ENCODE measurements at regions not wholly inside any gene's neighbourhood (a gene's known extent, or its start where the extent isn't known, plus 50 kb on each side); places are given as distances from the start of the nearest gene placed in this dataset.
"Not testable (repeated sequence)": the region's sequence is repeated elsewhere in the genome, so short reads cannot be mapped to it uniquely, and the experiment has no call there.

DNA sequence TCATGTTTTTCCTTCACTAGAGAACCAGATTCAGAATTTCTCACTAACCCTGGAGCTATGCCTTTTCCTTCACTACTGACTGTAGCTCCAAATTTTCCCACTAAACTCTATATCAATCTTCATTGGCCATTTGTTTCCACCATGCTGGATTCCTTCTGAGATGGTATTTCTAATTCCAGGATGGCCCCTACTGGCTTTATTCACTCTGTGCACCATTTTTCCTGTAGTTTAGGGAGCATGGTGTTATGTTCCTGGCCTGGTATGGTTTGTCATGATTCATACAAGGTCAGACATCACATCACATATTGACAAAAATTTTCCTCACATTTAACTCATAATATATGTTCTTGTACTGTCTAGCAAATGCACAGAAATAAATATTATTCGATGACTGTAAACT is 229.2 kb upstream of the TFPI start:
- no peak for DNase-seq (ENCODE audit: low read depth)

DNA sequence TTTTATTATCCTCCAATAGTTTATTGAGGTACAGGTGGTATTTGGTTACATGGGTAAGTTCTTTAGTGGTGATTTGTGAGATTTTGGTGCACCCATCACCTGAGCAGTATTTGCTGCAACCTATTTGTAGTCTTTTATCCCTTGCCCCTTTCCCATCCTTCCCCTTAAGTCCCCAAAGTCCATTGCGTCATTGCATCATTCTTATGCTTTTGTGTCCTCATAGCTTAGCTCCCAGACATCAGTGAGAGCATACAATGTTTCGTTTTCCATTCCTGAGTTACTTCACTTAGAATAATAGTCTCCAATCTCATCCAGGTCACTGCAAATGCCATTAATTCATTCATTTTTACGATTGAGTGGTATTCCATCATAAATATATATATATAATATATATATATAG is 229.9 kb upstream of the TFPI start:
- not testable (repeated sequence) for DNase-seq (ENCODE audit: low read depth)

DNA sequence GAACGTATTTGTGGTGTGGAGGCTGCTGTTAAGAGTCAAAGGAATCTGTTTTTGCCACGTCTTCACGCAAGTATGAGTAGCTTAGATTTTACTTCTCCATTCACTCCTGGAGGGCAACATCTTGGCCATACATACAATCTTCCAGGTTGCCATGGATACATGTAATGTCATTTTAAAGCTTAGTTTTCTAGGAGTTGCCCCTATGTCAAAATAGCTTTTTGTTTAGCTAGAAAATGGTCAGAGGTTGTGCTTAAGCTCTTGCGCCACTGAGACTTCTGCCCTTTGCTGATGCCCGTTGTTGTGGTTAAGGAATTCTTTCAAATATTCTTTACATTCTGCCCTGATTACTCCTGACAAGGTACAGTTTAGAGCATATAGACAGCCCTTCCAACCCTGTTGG is 245.4 kb upstream of the TFPI start:
- DNase-seq (ENCODE audit: low read depth): no peak

DNA sequence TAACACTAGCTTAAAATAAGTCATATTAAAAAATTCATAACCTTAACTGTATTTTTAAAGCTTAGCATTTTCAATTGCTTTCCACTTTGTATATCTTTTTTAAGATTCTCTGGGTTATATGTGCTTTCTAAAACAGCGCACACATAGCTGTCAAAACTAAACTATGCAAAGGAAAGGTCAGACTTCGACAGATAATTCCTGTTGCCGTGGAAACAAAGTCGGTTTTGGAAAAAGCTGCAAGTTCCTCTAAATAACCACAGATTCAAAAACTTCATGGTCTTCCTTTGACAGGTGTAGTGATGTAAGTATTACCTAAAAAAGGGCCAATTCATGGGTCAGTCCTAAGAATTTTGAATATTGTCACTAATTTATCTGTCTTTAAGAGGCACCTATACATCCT is 249.6 kb upstream of the TFPI start:
- DNase-seq (ENCODE audit: low read depth): no peak

DNA sequence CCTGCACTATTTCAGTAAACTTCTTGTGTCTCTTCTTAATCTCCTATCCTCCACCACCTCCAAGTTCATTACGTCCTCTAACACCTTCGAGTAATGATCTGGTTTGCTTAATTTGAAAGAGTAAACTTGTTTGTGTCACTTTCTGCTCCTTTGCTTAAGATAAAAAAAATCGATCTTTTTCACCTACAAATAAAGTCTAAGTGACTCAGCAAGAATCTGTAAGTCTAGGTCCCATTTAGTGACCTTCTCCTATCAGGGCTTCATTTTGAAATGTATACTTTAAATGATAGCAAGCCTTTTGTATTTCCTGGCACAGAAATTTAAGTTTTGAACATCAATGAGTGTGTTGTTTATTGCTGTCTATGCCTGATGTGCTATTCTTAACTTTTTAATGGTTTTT is 260.9 kb upstream of the TFPI start:
- DNase-seq (ENCODE audit: low read depth): no peak

DNA sequence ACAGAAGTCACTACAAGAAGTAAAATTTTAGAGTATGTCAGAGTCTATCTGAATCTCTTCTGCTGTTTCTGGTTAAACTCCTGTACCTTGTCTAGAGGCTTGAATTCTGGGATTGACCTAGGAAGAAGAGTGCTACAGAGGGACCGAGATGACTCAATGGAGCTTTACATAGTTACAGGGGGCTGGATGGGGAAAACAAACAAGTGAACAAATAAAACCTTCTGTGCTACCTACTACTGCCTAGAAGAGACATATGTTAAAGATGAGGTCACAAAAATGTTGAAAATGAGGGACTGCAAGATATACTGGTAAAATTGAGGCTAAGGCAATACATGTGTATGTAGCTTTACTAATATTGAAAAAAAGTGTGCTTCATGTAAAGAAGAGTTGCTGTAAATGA is 265.4 kb upstream of the TFPI start:
- DNase-seq (ENCODE audit: low read depth): no peak

DNA sequence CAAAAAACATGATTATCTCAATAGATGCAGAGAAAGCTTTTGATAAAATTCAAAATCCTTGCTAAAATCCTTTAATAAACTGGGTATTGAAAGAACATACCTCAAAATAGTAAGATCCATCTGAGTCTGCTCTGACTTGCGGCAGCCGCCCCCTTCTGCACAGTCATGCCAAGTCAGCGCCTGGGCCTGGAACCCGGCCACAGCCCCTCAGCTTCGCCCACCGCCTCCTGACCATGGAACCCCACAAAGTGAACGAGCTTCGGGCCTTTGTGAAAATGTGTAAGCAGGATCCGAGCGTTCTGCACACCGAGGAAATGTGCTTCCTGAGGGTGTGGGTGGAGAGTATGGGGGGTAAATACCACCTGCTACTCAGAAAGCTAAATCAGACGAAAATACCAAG is 270.9 kb upstream of the TFPI start:
- DNase-seq (ENCODE audit: low read depth): no peak

DNA sequence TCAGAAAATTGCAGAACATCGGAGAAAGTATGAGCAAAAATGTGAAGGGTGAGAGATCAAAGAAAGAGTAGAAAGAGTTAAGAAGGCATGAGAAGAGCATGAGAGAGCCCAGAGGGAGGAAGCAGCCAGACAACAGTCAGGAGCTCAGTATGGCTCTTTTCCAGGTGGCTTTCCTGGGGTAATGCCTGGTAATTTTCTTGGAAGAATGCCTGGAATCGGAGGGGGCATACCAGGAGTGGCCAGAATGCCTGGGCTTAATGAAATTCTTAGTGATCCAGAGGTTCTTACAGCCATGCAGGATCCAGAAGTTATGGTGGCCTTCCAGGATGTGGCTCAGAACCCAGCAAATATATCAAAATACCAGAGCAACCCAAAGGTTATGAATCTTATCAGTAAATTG is 271.8 kb upstream of the TFPI start:
- DNase-seq (ENCODE audit: low read depth): peak; percentile 60

DNA sequence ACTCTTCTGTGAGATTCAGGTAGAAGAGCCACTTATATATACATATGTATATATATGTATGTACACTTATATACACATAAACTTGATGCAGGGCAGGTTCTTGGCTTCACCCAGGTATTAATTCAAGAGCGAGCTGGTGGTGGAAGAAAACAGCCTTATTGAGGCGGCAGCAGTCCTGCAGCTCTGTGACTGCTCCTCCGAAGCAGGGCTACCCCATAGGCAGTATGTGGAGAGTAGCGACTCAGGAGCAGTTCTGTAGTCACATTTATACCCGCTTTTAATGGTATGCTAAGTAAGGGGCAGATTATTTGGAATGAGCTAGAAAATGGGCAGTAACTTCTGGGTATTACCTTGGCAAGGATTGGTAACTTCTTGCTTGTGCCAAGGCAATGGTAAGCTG is 280.6 kb upstream of the TFPI start:
- no peak for DNase-seq (ENCODE audit: low read depth)

DNA sequence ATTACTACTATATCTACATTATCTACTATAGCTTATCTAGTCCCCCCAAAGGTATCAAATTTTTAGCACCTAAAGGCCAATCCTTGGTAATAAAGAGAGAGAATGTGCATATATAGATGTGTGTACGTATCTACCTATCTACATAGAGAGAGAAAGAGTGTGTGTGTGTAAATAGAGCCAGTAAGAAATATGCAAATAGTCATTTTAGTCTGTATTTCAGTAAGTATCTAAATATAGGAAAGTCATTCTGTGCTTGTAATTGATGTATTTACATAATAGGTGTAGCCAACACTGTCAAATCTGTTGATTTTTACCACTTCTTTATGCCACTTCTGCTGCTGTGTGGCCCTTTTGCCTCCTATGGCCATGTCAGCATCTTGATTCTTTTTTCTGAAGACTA is 284.5 kb upstream of the TFPI start:
- no peak for DNase-seq (ENCODE audit: low read depth)

DNA sequence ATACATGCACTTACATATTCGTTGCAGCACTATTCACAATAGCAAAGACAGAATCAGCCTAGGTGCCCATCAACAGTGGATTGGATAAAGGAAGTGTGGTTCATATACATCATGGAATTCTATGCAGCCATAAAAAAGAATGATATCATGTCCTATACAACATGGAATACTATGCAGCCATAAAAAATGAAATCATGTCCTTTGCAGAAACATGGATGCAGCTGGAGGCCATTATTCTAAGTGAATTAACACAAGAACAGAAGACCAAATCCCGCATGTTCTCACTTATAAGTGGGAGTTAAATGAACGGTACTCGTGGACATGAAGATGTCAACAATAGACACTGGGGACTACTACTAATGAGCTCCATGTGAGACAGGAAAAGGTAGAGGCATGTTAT is 288.1 kb upstream of the TFPI start:
- no peak for DNase-seq (ENCODE audit: low read depth)

DNA sequence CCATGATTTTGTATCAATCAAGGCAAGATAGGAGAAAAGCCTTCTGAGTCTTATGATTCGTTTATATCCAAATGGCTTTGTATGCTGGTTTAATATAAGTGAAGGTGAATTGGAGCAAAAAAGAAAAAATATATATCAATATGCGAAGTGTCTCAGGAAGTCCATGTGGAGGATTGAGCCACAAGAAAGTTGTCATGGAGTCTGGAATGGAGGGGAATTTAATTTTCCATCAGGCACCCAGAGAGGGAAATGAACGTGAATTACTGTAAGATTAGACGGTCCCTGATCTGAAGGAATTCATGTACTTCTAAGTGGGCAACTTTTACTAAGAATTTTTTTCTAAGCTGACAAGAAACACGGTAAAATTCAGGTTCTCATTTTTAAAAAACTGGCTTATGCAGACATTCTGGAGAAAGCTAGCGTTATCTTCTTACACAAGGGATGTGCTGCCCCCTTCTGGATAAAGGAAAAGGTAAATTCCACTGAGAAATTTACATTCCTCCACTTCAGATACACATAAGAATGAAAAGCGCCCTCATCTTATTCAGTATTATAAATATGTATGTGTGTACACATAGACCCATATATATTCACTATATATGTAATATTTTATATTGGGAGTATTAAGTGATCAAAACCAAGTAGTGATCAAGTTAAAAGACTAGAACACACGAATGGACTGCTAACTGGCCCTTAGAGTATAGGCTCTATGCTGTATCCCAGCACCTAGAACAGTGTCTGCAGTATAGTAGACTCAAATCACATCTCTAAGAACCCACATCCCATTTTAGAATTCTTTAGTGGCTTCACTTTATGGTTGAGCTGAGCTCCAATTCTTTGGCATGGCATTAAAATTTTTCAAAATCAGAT is 289.0 kb upstream of the TFPI start:
- DNase-seq (ENCODE audit: low read depth): peak; percentile 35

DNA sequence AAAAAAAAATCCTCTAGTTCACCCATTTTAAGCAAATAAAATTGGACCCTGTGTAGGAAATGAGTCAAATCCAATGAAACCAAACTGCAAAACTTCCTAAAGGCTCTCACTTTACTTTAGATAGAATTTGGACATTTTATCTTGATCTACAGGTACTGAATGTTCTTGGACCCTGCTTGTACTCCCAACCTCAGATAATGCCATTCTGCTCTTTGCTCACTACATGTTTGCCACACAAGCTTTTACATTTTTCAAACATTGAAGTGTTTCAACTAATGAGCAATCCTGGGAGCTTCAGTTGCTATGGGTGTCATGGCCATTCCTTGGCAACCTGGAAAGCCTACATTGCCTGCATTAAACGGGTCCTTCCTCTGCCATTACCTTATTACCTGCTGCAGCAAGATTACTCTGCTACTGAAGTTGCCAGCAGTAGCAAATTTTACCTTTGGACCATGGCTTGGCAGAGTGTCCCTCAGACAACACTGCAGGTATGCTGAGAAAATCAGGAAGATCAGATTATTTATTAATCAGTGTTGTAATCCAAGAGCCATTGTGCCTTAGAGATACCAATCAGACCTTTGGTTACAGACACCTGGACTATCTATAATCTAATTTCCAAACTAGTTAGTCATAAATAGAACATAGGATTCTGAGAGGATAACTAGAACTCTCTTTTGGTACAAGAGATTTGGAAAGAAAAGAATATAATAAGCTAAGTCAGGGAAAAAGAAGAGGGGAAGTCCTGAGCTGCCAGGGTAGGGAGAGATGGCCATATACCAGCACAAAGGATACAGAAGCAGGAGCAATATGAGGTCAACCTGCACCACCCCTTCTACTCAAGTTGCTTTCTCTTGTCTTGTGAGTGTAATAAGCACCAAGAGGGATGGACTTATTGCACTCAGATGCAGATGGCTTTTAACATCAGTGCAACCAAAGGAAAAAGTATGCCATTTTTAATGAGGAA is 293.3 kb upstream of the TFPI start:
- DNase-seq (ENCODE audit: low read depth): no peak

DNA sequence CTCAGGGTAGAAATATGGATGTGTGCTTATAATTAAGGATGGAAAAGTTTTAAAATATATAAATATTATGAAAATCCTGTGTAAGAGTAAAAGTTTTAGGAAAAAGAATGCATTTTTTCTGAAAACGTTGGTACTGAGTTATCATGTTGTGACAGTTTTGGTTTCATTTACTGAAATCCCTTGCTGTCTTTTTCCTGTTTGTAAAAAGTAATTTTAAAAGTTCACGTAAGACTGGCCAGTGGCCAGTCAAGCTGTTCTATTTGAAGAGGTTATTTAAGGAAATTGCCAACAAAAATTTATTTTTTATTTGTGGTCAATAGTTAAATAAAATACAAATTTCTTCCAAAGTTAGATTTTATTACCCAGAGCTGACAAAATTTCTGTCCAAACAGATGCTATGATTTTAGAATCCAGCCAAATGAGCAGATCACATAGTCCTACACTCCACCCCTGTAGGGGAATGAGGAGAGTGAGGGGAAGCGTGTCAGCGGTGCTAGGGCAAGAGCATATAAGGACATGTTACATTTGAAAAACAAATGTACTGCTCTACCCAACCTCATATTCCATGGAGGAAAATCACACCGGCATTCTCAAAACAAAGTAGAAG is 297.8 kb upstream of the TFPI start:
- no peak for DNase-seq (ENCODE audit: low read depth)

DNA sequence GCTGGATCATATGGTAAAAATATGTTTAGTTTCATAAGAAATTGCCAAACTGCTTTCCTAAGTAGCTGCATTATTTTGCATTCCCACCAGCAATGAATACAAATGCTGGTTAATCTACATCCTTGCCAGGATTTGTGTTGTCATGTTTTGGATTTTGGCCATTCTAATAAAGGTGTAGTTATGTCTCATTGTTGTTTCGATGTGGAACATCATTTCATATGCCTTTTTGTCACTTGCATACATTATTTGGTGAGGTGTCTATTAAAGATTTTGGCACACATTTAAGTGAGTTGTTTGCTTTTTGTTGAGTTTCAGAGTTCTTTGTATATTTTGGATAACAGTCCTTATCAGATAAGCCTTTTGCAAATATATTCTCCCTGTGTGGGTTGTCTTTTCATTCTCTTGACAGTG is 299.2 kb upstream of the TFPI start:
- DNase-seq (ENCODE audit: low read depth): no peak

DNA sequence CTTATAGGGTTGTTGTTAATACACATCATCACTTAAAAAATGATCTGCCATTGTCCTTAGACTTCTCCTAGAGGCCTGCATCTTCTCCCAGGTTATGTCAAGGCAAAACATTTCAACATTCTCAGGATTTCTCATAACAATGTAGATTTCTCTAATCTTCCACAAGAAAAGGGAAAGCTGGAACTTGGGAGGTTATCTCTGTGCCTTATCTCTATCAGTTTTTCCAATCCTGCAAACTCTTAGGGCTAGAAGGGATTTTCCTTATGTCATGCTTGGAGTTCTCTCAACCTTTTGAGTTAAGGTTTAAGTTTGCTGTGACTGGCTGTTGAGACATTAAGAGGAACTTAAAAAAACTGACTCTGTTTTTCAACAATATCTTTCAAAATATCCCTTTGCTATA is 300.6 kb upstream of the TFPI start:
- no peak for DNase-seq (ENCODE audit: low read depth)

DNA sequence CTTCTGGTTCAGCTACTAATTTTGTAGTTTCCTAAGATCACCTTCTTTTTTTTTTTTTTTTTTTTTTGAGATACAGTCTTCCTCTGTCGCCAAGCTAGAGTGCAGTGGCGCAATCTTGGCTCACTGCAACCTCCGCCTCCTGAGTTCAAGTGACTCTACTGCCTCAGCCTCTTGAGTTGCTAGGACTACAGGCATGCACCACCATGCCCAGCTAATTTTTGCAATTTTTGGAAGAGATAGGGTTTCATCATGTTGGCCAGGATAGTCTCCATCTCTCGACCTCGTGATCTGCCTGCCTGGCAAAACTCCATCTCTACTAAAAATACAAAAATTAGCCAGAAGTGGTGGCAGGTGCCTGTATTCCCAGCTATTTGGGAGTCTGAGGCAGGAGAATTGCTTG is 301.5 kb upstream of the TFPI start:
- no peak for DNase-seq (ENCODE audit: low read depth)

DNA sequence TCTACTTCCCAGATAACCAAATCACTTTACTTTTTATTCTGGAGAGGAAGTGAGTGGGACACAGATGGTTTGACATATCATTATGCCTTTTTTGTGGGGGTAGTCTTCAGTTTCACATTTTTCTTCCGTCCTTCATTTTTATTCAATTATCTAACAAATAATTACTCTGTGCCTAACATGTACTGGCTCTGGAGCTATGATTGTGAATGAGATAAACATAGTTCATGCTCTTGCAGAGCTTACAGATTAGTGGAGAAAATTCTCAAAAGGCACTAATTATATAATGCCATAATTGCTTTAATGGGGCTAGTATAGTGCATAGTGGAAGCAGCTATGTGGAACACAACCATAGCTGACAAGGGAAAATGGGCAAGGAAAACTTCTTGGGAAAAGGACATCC is 303.6 kb upstream of the TFPI start:
- DNase-seq (ENCODE audit: low read depth): no peak

DNA sequence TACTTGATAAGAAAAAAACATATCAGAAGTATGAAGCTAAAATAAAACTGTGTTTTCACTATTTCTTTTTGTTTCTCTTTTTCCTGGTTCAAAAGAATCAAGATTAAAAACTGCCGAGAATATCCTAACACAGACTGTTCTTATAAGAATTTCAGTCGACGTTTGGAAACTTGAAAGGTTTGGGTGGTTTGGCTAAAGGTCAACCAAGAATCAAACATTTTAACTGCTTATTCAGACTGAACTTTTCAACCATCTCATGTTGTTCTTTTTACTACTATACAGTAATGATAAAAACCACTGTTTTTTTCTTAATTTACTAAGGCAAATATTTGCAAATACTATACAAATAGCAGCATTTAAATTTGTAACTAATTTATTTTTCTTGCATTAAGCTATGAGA is 308.5 kb upstream of the TFPI start:
- no peak for DNase-seq (ENCODE audit: low read depth)

DNA sequence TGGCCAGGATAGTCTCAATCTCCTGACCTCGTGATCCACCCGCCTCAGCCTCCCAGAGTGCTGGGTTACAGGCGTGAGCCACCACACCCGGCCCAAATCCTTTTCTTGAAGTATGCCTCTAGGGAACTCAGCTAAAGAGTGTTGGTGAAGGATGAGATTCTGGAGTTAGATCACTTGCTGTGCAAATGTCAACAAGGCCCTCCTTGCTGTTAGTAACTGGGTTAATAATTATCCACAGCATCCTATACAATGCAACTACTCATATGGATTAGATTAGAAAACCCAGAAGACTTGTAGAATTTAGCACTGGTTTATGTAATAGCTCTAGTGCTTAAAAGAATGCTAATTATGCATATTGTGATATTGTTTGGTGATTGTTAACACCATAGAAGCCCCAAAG is 310.8 kb upstream of the TFPI start:
- no peak for DNase-seq (ENCODE audit: low read depth)

DNA sequence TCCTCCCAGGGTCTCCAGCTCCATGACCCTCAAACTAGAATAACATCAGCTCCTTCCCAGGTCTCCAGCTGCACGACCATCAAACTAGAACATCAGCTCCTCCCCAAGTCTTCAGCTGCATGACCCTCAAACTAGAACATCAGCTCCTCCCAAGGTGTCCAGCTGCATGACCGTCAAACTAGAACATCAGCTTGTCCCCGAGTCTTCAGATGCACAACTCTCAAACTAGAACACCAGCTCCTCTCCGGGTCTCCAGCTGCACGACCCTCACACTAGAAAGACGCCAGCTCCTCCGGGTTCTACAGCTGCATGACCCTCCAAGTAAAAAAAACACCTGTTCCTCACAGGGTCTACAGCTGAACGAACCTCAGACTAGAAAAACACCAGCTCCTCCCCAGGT is 312.9 kb upstream of the TFPI start:
- DNase-seq (ENCODE audit: low read depth): no peak

DNA sequence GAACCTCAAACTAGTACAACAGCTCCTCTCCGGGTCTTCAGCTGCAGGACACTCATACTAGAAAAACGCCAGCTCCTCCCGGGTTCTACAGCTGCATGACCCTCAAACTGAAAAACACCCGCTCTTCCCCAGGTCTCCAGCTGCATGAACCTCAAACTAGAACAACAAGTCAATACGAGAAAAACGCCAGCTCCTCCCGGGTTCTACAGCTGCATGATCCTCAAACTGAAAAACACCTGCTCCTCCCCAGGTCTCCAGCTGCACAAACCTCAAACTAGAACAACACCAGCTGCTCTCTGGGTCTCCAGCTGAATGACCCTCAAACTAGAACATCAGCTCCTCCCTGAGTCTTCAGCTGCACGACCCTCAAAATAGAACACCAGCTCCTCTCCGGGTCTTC is 315.0 kb upstream of the TFPI start:
- DNase-seq (ENCODE audit: low read depth): no peak

DNA sequence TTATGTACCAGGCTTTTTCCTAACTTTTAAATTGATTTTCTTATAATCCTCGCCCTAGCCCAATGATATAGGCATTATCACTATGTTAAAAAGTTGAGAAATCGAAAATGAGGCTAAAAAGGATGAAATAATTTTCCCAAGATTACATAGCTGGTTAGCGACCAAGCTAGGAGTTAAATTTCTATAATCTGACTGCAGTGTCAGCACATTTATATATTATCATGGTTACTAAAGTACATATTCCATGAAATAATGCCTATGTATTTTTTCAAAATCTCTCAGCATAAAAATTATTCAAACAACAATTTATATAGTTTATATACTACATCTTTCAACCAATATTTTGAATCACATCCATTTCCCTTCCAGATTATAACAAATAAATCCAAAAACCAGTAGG is 317.3 kb upstream of the TFPI start:
- no peak for DNase-seq (ENCODE audit: low read depth)

All from HS-27A (cell line).